Esophagus muscularis mucosa (tissue), 4 donors: ENCODE measurements at regions not wholly inside any gene's neighbourhood (a gene's known extent, or its start where the extent isn't known, plus 50 kb on each side); places are given as distances from the start of the nearest gene placed in this dataset.
"Not testable (repeated sequence)": the region's sequence is repeated elsewhere in the genome, so short reads cannot be mapped to it uniquely, and the experiment has no call there.

Experiments
- DNase-seq: peaks from one replicate; pipeline ENCODE4 v3.0.0-alpha.2; 2017; ENCODE audit errors: extremely low spot score
- H3K27ac ChIP-seq, 4 donors: fragments of 200-600 bp; sonication (generic); replicated peaks in 1 of 4; 1 replicate in 3 of 4; 2 replicates in 1 of 4; pipeline ENCODE4 v1.5.1; 2016 to 2019; ENCODE audit warnings: mild to moderate bottlenecking in 1 of 4
- H3K27me3 ChIP-seq, 4 donors: fragments of 200-600 bp; sonication (generic); one replicate each; pipeline versions ENCODE4 v1.5.1 to v1.6.0; 2016 to 2019
- H3K36me3 ChIP-seq, 4 donors: fragments of 200-600 bp; sonication (generic); one replicate each; pipeline ENCODE4 v1.5.1; 2016 to 2019
- H3K4me1 ChIP-seq, 4 donors: fragments of 200-600 bp; sonication (generic); one replicate each; pipeline ENCODE4 v1.5.1; 2016 to 2019
- H3K4me3 ChIP-seq, 4 donors: fragments of 200-600 bp; sonication (generic); 1 replicate in 2 of 4; 2 replicates in 2 of 4; pipeline ENCODE4 v1.5.1; 2016 to 2019; ENCODE audit warnings: mild to moderate bottlenecking in 4 of 4, moderate library complexity in 1 of 4
- H3K9me3 ChIP-seq, 4 donors: fragments of 200-600 bp; sonication (generic); 1 replicate in 3 of 4; 2 replicates in 1 of 4; pipeline ENCODE4 v1.5.1; 2016 to 2019
- CTCF ChIP-seq, 3 experiments: fragments of 200-600 bp in 2 of 3; fragments of 450-650 bp in 1 of 3; sonication (generic) in 2 of 3; IDR thresholded peaks; one replicate each; pipeline ENCODE4 v1.5.1; 2017 to 2019; ENCODE audit warnings: antibody characterized with exemption in 3 of 3, mild to moderate bottlenecking in 2 of 3, moderate library complexity in 1 of 3
- EP300 ChIP-seq: sonication (generic); formaldehyde crosslinking; IDR thresholded peaks from one replicate; pipeline ENCODE4 v1.6.1; 2017; ENCODE audit warnings: antibody characterized with exemption
- POLR2A ChIP-seq: fragments of 450-650 bp; IDR thresholded peaks from one replicate; pipeline ENCODE4 v1.6.1; 2017; ENCODE audit warnings: antibody characterized with exemption, moderate library complexity, mild to moderate bottlenecking, low read depth
- POLR2AphosphoS5 ChIP-seq, 2 donors: sonication (generic); formaldehyde crosslinking; IDR thresholded peaks; one replicate each; pipeline ENCODE4 v1.6.1; 2017; ENCODE audit warnings: antibody characterized with exemption in 2 of 2
- WGBS: methylation state at CpG from one replicate; pipeline ENCODE4 v1.1.5; 2018; 5-methylcytosine and 5-hydroxymethylcytosine counted together
- intact Hi-C: fragments of 100-400 bp; cut with DNase I; formaldehyde crosslinking; loops from one replicate; pipeline ENCODE4 v1.15.1; 2023

GRCh38 chr2:36290306-36290856 is 65.2 kb upstream of the CRIM1 start:
- no peaks in the 10 kb centered on the region for H3K36me3 ChIP-seq
- no peaks in the 10 kb centered on the region for H3K4me1 ChIP-seq
- TF ChIP-seq EP300 (no peak), CTCF (IDR thresholded peaks at IDR 0.05) (no peak), POLR2A (no peak), POLR2AphosphoS5 (IDR thresholded peaks at IDR 0.05) (no peak)
- no peaks in the 10 kb centered on the region for H3K27me3 ChIP-seq
- intact Hi-C loops = no loop called here
- H3K4me3 ChIP-seq = no peak overlapping the region
- 83% methylated on average over 6 of the region's 6 CpGs for WGBS
- no peak for DNase-seq
- H3K9me3 ChIP-seq = no peaks in the 10 kb centered on the region
- no peak overlapping the region for H3K27ac ChIP-seq

DNA sequence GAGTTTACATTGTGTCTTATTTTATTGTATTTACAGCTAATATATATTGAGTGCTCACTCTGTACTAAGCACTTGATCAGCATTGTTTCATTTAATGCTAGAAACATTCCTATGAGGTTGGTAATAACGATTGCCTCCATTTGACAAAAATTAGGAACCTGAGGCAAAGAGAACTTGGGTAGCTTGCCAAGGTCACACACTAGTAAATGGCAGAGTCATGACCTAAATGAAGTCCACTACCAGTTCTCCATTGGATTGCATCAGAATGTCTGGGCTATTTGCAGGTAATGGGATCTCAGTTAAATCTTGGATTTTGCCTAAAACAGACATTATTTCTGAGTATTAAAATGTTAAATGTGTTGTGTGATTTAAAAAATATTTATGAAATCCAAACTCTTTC is 65.8 kb upstream of the CRIM1 start:
- WGBS = 80% methylated on average over 1 of the region's 1 CpG
- H3K9me3 ChIP-seq = no peaks in the 10 kb centered on the region
- DNase-seq = no peak
- intact Hi-C loops = no loop called here
- TF ChIP-seq POLR2A = no peak
- TF ChIP-seq CTCF (IDR thresholded peaks at IDR 0.05) = no peak
- TF ChIP-seq POLR2AphosphoS5 (IDR thresholded peaks at IDR 0.05) = no peak
- no peak for TF ChIP-seq EP300
- no peak overlapping the region for H3K4me3 ChIP-seq
- H3K36me3 ChIP-seq = no peaks in the 10 kb centered on the region
- no peaks in the 10 kb centered on the region for H3K27me3 ChIP-seq
- no peak overlapping the region for H3K27ac ChIP-seq
- H3K4me1 ChIP-seq = no peaks in the 10 kb centered on the region

GRCh38 chr2:36287363-36288275 is 68.0 kb upstream of the CRIM1 start:
- TF ChIP-seq CTCF (IDR thresholded peaks at IDR 0.05) = no peak
- no peak for TF ChIP-seq EP300
- TF ChIP-seq POLR2A = no peak
- no peak for TF ChIP-seq POLR2AphosphoS5 (IDR thresholded peaks at IDR 0.05)
- intact Hi-C loops = no loop called here
- Histone ChIP-seq H3K4me3 (no peak overlapping the region), H3K36me3 (no peaks in the 10 kb centered on the region), H3K27me3 (no peaks in the 10 kb centered on the region), H3K9me3 (no peaks in the 10 kb centered on the region), H3K4me1 (no peaks in the 10 kb centered on the region), H3K27ac (no peak overlapping the region)
- WGBS = 77% methylated on average over 6 of the region's 6 CpGs
- DNase-seq = no peak

- H3K27me3 ChIP-seq, H3K36me3 ChIP-seq, H3K9me3 ChIP-seq, intact Hi-C loops, H3K4me1 ChIP-seq, H3K4me3 ChIP-seq, DNase-seq, H3K27ac ChIP-seq: not testable (repeated sequence)
- WGBS = 78% methylated on average over 7 of the region's 7 CpGs
Observed at GRCh38 chr2:36279506-36279905, 76.1 kb upstream of the CRIM1 start.

GRCh38 chr2:36277881-36278523 is 77.6 kb upstream of the CRIM1 start:
- intact Hi-C loops = no loop called here

More at GRCh38 chr2:36277881-36278523, 77.6 kb upstream of the CRIM1 start:
- Histone ChIP-seq H3K36me3 (no peaks in the 10 kb centered on the region), H3K9me3 (no peaks in the 10 kb centered on the region), H3K27ac (no peak overlapping the region), H3K27me3 (no peaks in the 10 kb centered on the region), H3K4me1 (no peaks in the 10 kb centered on the region), H3K4me3 (no peak overlapping the region)
- TF ChIP-seq CTCF (IDR thresholded peaks at IDR 0.05) = no peak
- no peak for TF ChIP-seq POLR2AphosphoS5 (IDR thresholded peaks at IDR 0.05)
- no peak for TF ChIP-seq EP300
- no peak for TF ChIP-seq POLR2A
- WGBS = 48% methylated on average over 2 of the region's 2 CpGs
- DNase-seq = no peak
